Parathyroid adenoma (tissue), 2 donors: ENCODE measurements at regions not wholly inside any gene's neighbourhood (a gene's known extent, or its start where the extent isn't known, plus 50 kb on each side); places are given as distances from the start of the nearest gene placed in this dataset.

Source experiments
- H2AFZ ChIP-seq: fragments of 300-600 bp; sonication (generic); one replicate; pipeline ENCODE4 v1.7.0; 2017; ENCODE audit warnings: antibody characterized with exemption, mild to moderate bottlenecking
- H3K27ac ChIP-seq: fragments of 300-600 bp; sonication (generic); one replicate; pipeline ENCODE4 v1.7.0; 2017
- H3K27me3 ChIP-seq: fragments of 300-600 bp; sonication (generic); one replicate; pipeline ENCODE4 v1.7.0; 2017; ENCODE audit warnings: low read length; ENCODE audit not compliant: control insufficient read depth, insufficient read depth
- H3K36me3 ChIP-seq: fragments of 300-600 bp; sonication (generic); one replicate; pipeline ENCODE4 v1.7.0; 2017; ENCODE audit warnings: low read length; ENCODE audit not compliant: control insufficient read depth, insufficient read depth
- H3K4me1 ChIP-seq: fragments of 300-600 bp; sonication (generic); one replicate; pipeline ENCODE4 v1.7.0; 2017; ENCODE audit warnings: control low read depth
- H3K4me2 ChIP-seq: fragments of 300-600 bp; sonication (generic); one replicate; pipeline ENCODE4 v1.7.0; 2017; ENCODE audit warnings: low read length
- H3K4me3 ChIP-seq: fragments of 300-600 bp; sonication (generic); one replicate; pipeline ENCODE4 v1.7.0; 2017; ENCODE audit warnings: low read depth, low read length
- H3K79me2 ChIP-seq: fragments of 300-600 bp; sonication (generic); one replicate; pipeline ENCODE4 v1.7.0; 2017; ENCODE audit warnings: control low read depth
- H3K9ac ChIP-seq: fragments of 300-600 bp; sonication (generic); one replicate; pipeline ENCODE4 v1.7.0; 2017; ENCODE audit warnings: mild to moderate bottlenecking
- H3K9me3 ChIP-seq: fragments of 300-600 bp; sonication (generic); one replicate; pipeline ENCODE4 v1.7.0; 2017; ENCODE audit warnings: low read length; ENCODE audit not compliant: control insufficient read depth
- CTCF ChIP-seq: fragments of 300-600 bp; sonication (generic); IDR thresholded peaks from one replicate; pipeline ENCODE4 v1.7.0; 2017; ENCODE audit warnings: antibody characterized with exemption, mild to moderate bottlenecking
- donor health status: primary hyperparathyroidism.

- no peaks in the 10 kb centered on the region for H3K27me3 ChIP-seq
- H3K36me3 ChIP-seq, result no peaks in the 10 kb centered on the region
- no peak overlapping the region for H3K9ac ChIP-seq
- no peaks in the 10 kb centered on the region for H3K79me2 ChIP-seq
- H2AFZ ChIP-seq, result no peak overlapping the region
- H3K9me3 ChIP-seq, result no peaks in the 10 kb centered on the region
- no peak for TF ChIP-seq CTCF
- H3K4me3 ChIP-seq, result no peak overlapping the region
- H3K4me1 ChIP-seq, result no peaks in the 10 kb centered on the region
- H3K27ac ChIP-seq, result no peak overlapping the region
- H3K4me2 ChIP-seq, result no peak overlapping the region
These were observed 268.8 kb upstream of the ANKRD55 start for GRCh38 chr5:56501781-56502557.

GRCh38 chr5:56499901-56500300 is 266.8 kb upstream of the ANKRD55 start:
- H3K4me1 ChIP-seq, result no peaks in the 10 kb centered on the region
- no peak overlapping the region for H3K27ac ChIP-seq
- H2AFZ ChIP-seq, result no peak overlapping the region
- TF ChIP-seq CTCF, result no peak
- H3K9me3 ChIP-seq, result no peaks in the 10 kb centered on the region
- no peaks in the 10 kb centered on the region for H3K79me2 ChIP-seq
- H3K9ac ChIP-seq, result no peak overlapping the region
- H3K4me3 ChIP-seq, result no peak overlapping the region
- no peaks in the 10 kb centered on the region for H3K27me3 ChIP-seq
- no peaks in the 10 kb centered on the region for H3K36me3 ChIP-seq
- no peak overlapping the region for H3K4me2 ChIP-seq

- H3K4me1 ChIP-seq, result no peaks in the 10 kb centered on the region
- H3K9me3 ChIP-seq, result no peaks in the 10 kb centered on the region
- H3K9ac ChIP-seq, result no peak overlapping the region
- no peak overlapping the region for H3K4me2 ChIP-seq
- no peak overlapping the region for H3K4me3 ChIP-seq
- H2AFZ ChIP-seq, result no peak overlapping the region
- no peaks in the 10 kb centered on the region for H3K27me3 ChIP-seq
- H3K36me3 ChIP-seq, result no peaks in the 10 kb centered on the region
- H3K79me2 ChIP-seq, result no peaks in the 10 kb centered on the region
- no peak overlapping the region for H3K27ac ChIP-seq
- TF ChIP-seq CTCF, result no peak
These were observed 266.4 kb upstream of the ANKRD55 start for GRCh38 chr5:56499491-56499890.

- H3K4me1 ChIP-seq, result no peaks in the 10 kb centered on the region
- TF ChIP-seq CTCF, result no peak
- no peak overlapping the region for H3K27ac ChIP-seq
These were observed 265.7 kb upstream of the ANKRD55 start for GRCh38 chr5:56498759-56499395.

More at GRCh38 chr5:56498759-56499395, 265.7 kb upstream of the ANKRD55 start:
- no peak overlapping the region for H3K4me3 ChIP-seq
- H3K9ac ChIP-seq, result no peak overlapping the region
- H3K4me2 ChIP-seq, result no peak overlapping the region
- H3K9me3 ChIP-seq, result no peaks in the 10 kb centered on the region
- no peaks in the 10 kb centered on the region for H3K27me3 ChIP-seq
- H3K36me3 ChIP-seq, result no peaks in the 10 kb centered on the region
- H2AFZ ChIP-seq, result no peak overlapping the region
- H3K79me2 ChIP-seq, result no peaks in the 10 kb centered on the region
